Liver (tissue), 8 donors: ENCODE measurements at regions not wholly inside any gene's neighbourhood (a gene's known extent, or its start where the extent isn't known, plus 50 kb on each side); places are given as distances from the start of the nearest gene placed in this dataset.

Experiments used
- DNase-seq: peaks from one replicate; pipeline ENCODE4 v3.0.0-alpha.2; 2017; ENCODE audit warnings: low spot score
- H3K27ac ChIP-seq, 2 donors: one replicate each; pipeline ENCODE4 v1.7.0; 2013; ENCODE audit warnings: inconsistent platforms in 2 of 2, low read length in 2 of 2, control low read depth in 1 of 2, low read depth in 1 of 2, mild to moderate bottlenecking in 1 of 2
- H3K27me3 ChIP-seq, 4 donors: one replicate each; pipeline versions ENCODE4 v1.6.1 to v1.7.0; 2013; ENCODE audit warnings: low read length in 3 of 4, inconsistent platforms in 1 of 4, mild to moderate bottlenecking in 1 of 4, moderate library complexity in 1 of 4; ENCODE audit not compliant: control insufficient read depth in 4 of 4, insufficient read depth in 4 of 4
- H3K36me3 ChIP-seq, 4 donors: one replicate each; pipeline versions ENCODE4 v1.6.1 to v1.7.0; 2013; ENCODE audit warnings: low read length in 3 of 4, mild to moderate bottlenecking in 3 of 4, low read depth in 1 of 4, moderate library complexity in 1 of 4; ENCODE audit not compliant: control insufficient read depth in 4 of 4, insufficient read depth in 3 of 4
- H3K4me1 ChIP-seq, 4 donors: one replicate each; pipeline versions ENCODE4 v1.6.1 to v1.7.0; 2013; ENCODE audit warnings: low read length in 3 of 4, mild to moderate bottlenecking in 3 of 4, moderate library complexity in 1 of 4; ENCODE audit not compliant: control insufficient read depth in 4 of 4, insufficient read depth in 4 of 4
- H3K4me3 ChIP-seq, 3 donors: one replicate each; pipeline versions ENCODE4 v1.6.1 to v1.7.0; 2013; ENCODE audit warnings: low read length in 3 of 3, control low read depth in 1 of 3, low read depth in 1 of 3, mild to moderate bottlenecking in 1 of 3
- H3K9ac ChIP-seq, 2 donors: one replicate each; pipeline ENCODE4 v1.7.0; 2013; ENCODE audit warnings: low read length in 2 of 2, mild to moderate bottlenecking in 2 of 2, moderate library complexity in 2 of 2, control low read depth in 1 of 2, low read depth in 1 of 2
- H3K9me3 ChIP-seq, 4 donors: one replicate each; pipeline versions ENCODE4 v1.6.1 to v1.7.0; 2013; ENCODE audit warnings: low read length in 3 of 4; ENCODE audit not compliant: control insufficient read depth in 4 of 4
- ATF3 ChIP-seq: IDR thresholded peaks from 2 replicates; pipeline ENCODE4 v1.6.1; 2016; ENCODE audit warnings: antibody characterized with exemption
- EGR1 ChIP-seq, 2 donors: IDR thresholded peaks; 2 replicates each; pipeline ENCODE4 v1.6.1; 2016 to 2018; ENCODE audit warnings: antibody characterized with exemption in 2 of 2, low read depth in 2 of 2
- FOXA1 ChIP-seq: IDR thresholded peaks from 2 replicates; pipeline ENCODE4 v1.6.1; 2016; ENCODE audit warnings: antibody characterized with exemption
- FOXA2 ChIP-seq: IDR thresholded peaks from 2 replicates; pipeline ENCODE4 v1.6.1; 2016; ENCODE audit warnings: antibody characterized with exemption
- GABPA ChIP-seq, 2 donors: IDR thresholded peaks in 1 of 2; conservative IDR thresholded peaks in 1 of 2; 2 replicates each; pipeline ENCODE4 v1.6.1; 2016; ENCODE audit warnings: antibody characterized with exemption in 2 of 2, mild to moderate bottlenecking in 1 of 2, moderate library complexity in 1 of 2
- HNF4A ChIP-seq, 2 donors: conservative IDR thresholded peaks; 2 replicates each; pipeline ENCODE4 v1.6.1; 2016; ENCODE audit warnings: antibody characterized with exemption in 2 of 2, mild to moderate bottlenecking in 2 of 2
- HNF4G ChIP-seq: IDR thresholded peaks from 2 replicates; pipeline ENCODE4 v1.6.1; 2016; ENCODE audit warnings: antibody characterized with exemption
- NR2F2 ChIP-seq: IDR thresholded peaks from 2 replicates; pipeline ENCODE4 v1.6.1; 2016; ENCODE audit warnings: antibody characterized with exemption
- RAD21 ChIP-seq, 2 donors: IDR thresholded peaks; 2 replicates each; pipeline ENCODE4 v1.6.1; 2016; ENCODE audit warnings: antibody characterized with exemption in 2 of 2, mild to moderate bottlenecking in 2 of 2
- REST ChIP-seq: IDR thresholded peaks from 2 replicates; pipeline ENCODE4 v1.6.1; 2016; ENCODE audit warnings: antibody characterized with exemption, mild to moderate bottlenecking
- RXRA ChIP-seq, 2 donors: IDR thresholded peaks; 2 replicates each; pipeline ENCODE4 v1.6.1; 2017 to 2018; ENCODE audit warnings: antibody characterized with exemption in 2 of 2, mild to moderate bottlenecking in 1 of 2
- SP1 ChIP-seq: IDR thresholded peaks from 2 replicates; pipeline ENCODE4 v1.6.1; 2018; ENCODE audit warnings: antibody characterized with exemption, mild to moderate bottlenecking
- TAF1 ChIP-seq: conservative IDR thresholded peaks from 2 replicates; pipeline ENCODE4 v1.6.1; 2016; ENCODE audit warnings: antibody characterized with exemption, mild to moderate bottlenecking
- ZBTB33 ChIP-seq: IDR thresholded peaks from 2 replicates; pipeline ENCODE4 v1.6.1; 2016; ENCODE audit warnings: antibody characterized with exemption
- WGBS: extraction: QIAGEN DNeasy Blood & Tissue Kit; methylation state at CpG from one replicate; pipeline ENCODE4 v1.1.7; 2013; 5-methylcytosine and 5-hydroxymethylcytosine counted together
- TF ChIP-seq, protein P1 (sequence below): IDR thresholded peaks from 2 replicates; pipeline ENCODE4 v1.6.1; 2016; ENCODE audit warnings: antibody characterized with exemption
- TF ChIP-seq, protein P2 (sequence below): fragments of 150-350 bp; IDR thresholded peaks from 2 replicates; pipeline ENCODE4 v1.5.1; 2017; ENCODE audit warnings: improper control_type of control experiment, low read depth, low read length; ENCODE audit not compliant: missing input control
- donor health status: healthy.
- donor health status: healthy.
- donor health status: healthy.
- donor health status: healthy.
- donor health status: healthy.

GRCh38 chr5:4766101-4766500, 374.0 kb upstream of the ADAMTS16 start:
- Histone ChIP-seq H3K9me3 (no peaks in the 10 kb centered on the region), H3K4me3 (no peak overlapping the region), H3K27me3 (no peaks in the 10 kb centered on the region), H3K9ac (no peak overlapping the region), H3K36me3 (no peaks in the 10 kb centered on the region), H3K4me1 (no peaks in the 10 kb centered on the region), H3K27ac (no peak overlapping the region)
- DNase-seq = no peak
- TF ChIP-seq TAF1 (no peak), EGR1 (IDR thresholded peaks at IDR 0.05; ENCODE audit: low read depth in 2 of 2) (no peak), ATF3 (no peak), HNF4G (no peak), SP1 (no peak), GABPA (IDR thresholded peaks at IDR 0.05 in 1 of 2, conservative IDR thresholded peaks at IDR 0.05 in 1 of 2) (no peak), REST (no peak), RAD21 (IDR thresholded peaks at IDR 0.05) (no peak), ZBTB33 (no peak), HNF4A (conservative IDR thresholded peaks at IDR 0.05) (no peak), RXRA (IDR thresholded peaks at IDR 0.05) (no peak)
- TF ChIP-seq, protein P1, sequence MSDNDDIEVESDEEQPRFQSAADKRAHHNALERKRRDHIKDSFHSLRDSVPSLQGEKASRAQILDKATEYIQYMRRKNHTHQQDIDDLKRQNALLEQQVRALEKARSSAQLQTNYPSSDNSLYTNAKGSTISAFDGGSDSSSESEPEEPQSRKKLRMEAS = no peak
- 72% methylated on average over 1 of the region's 1 CpG for WGBS

DNA sequence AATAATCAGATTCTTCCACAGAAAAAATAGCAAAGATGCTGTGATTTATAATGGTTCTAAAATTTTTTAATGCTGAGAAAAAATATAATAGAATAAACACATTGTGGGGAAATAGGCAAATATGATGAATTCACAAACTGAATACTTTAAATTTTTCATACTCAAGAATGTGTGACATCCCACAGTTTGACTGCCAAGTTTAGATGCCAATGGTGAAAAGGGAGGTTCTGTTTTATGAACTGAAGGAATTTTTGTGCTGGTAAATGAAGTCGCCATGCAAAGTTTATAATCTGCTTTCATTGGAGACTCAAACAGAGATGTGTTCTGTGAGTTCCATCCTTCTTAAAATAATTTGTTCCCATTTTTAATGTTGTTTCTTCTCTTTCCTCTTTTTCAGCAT, 367.5 kb upstream of the ADAMTS16 start:
- TF ChIP-seq TAF1 (no peak), EGR1 (IDR thresholded peaks at IDR 0.05; ENCODE audit: low read depth in 2 of 2) (no peak), HNF4A (conservative IDR thresholded peaks at IDR 0.05) (no peak), SP1 (no peak), FOXA1 (no peak), GABPA (IDR thresholded peaks at IDR 0.05 in 1 of 2, conservative IDR thresholded peaks at IDR 0.05 in 1 of 2) (no peak), NR2F2 (no peak), FOXA2 (no peak), ATF3 (no peak)
- TF ChIP-seq, protein P1 = no peak
- TF ChIP-seq, protein P2, sequence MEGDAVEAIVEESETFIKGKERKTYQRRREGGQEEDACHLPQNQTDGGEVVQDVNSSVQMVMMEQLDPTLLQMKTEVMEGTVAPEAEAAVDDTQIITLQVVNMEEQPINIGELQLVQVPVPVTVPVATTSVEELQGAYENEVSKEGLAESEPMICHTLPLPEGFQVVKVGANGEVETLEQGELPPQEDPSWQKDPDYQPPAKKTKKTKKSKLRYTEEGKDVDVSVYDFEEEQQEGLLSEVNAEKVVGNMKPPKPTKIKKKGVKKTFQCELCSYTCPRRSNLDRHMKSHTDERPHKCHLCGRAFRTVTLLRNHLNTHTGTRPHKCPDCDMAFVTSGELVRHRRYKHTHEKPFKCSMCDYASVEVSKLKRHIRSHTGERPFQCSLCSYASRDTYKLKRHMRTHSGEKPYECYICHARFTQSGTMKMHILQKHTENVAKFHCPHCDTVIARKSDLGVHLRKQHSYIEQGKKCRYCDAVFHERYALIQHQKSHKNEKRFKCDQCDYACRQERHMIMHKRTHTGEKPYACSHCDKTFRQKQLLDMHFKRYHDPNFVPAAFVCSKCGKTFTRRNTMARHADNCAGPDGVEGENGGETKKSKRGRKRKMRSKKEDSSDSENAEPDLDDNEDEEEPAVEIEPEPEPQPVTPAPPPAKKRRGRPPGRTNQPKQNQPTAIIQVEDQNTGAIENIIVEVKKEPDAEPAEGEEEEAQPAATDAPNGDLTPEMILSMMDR = no peak
- Histone ChIP-seq H3K9me3 (no peaks in the 10 kb centered on the region), H3K4me3 (no peak overlapping the region), H3K9ac (no peak overlapping the region), H3K36me3 (no peaks in the 10 kb centered on the region), H3K27me3 (no peaks in the 10 kb centered on the region), H3K4me1 (no peaks in the 10 kb centered on the region), H3K27ac (no peak overlapping the region)
- 84% methylated on average over 1 of the region's 1 CpG for WGBS
- DNase-seq = no peak
